Fibroblast of lung (primary cell): ENCODE measurements at regions not wholly inside any gene's neighbourhood (a gene's known extent, or its start where the extent isn't known, plus 50 kb on each side); places are given as distances from the start of the nearest gene placed in this dataset.

Experiments
- EZH2 ChIP-seq: IDR thresholded peaks from 2 replicates; pipeline ENCODE4 v1.5.1; 2012; ENCODE audit warnings: low read length, control low read depth, mild to moderate bottlenecking; ENCODE audit errors: missing control alignments
- TF ChIP-seq, protein P1 (sequence below), 2 donors: IDR thresholded peaks in 1 of 2; conservative IDR thresholded peaks in 1 of 2; 1 replicate in 1 of 2; 2 replicates in 1 of 2; pipeline ENCODE4 v1.5.1; 2011 to 2012; ENCODE audit warnings: low read length in 2 of 2, control low read depth in 1 of 2, inconsistent platforms in 1 of 2, low read depth in 1 of 2, mild to moderate bottlenecking in 1 of 2

DNA sequence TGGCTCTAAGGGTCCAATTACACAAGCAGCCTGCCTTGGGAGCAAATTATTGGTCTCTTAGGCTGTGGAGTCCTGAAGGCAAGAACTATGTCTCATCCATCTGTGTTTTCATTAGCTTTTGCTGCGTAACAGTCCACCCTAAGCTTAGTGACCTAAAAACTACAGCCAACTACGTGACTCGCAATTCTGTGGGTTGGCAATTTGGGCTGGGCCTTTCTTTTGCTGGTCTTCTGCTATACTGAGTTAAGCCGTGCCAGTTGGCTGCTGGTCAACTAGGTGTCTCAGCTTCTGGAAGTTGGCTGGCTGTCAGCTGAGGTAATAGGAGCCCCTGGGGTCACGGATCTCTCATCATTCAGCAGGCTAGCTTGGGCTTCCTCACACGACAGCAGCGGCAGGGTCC, 205.6 kb upstream of the S100G start:
- TF ChIP-seq, protein P1, sequence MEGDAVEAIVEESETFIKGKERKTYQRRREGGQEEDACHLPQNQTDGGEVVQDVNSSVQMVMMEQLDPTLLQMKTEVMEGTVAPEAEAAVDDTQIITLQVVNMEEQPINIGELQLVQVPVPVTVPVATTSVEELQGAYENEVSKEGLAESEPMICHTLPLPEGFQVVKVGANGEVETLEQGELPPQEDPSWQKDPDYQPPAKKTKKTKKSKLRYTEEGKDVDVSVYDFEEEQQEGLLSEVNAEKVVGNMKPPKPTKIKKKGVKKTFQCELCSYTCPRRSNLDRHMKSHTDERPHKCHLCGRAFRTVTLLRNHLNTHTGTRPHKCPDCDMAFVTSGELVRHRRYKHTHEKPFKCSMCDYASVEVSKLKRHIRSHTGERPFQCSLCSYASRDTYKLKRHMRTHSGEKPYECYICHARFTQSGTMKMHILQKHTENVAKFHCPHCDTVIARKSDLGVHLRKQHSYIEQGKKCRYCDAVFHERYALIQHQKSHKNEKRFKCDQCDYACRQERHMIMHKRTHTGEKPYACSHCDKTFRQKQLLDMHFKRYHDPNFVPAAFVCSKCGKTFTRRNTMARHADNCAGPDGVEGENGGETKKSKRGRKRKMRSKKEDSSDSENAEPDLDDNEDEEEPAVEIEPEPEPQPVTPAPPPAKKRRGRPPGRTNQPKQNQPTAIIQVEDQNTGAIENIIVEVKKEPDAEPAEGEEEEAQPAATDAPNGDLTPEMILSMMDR (conservative IDR thresholded peaks at IDR 0.05 in 1 of 2, IDR thresholded peaks at IDR 0.05 in 1 of 2; ENCODE audit: low read depth in 1 of 2, low read length in 2 of 2), result no peak
- TF ChIP-seq EZH2, result no peak
